ENCODE measurements at regions not wholly inside any gene's neighbourhood (a gene's known extent, or its start where the extent isn't known, plus 50 kb on each side); places are given as distances from the start of the nearest gene placed in this dataset.

DNA sequence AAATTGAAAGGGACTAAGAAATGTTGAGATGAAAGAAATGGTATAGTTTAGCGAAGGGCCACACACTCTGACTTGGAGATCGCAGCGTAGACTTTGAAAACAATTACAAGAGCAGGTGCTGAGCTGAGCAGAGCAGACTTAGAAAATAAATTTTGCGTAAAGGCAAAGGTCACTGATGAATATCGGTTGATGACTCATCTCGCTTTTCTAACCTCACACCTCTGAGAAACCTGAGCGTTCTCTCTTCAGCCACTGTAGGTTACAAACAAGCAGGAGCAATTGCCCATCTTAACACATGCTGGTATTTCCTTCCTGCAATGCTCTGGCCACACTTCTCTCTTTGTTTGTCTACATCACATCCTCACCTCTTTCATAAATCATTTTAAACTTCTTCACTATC lies 190.6 kb upstream of the C9orf72 start:
- no peak for DNase-seq (ENCODE audit: extremely low spot score)
- ChIA-PET CTCF (no interaction called here), POLR2A (no interaction called here)
- TF ChIP-seq, protein P1, sequence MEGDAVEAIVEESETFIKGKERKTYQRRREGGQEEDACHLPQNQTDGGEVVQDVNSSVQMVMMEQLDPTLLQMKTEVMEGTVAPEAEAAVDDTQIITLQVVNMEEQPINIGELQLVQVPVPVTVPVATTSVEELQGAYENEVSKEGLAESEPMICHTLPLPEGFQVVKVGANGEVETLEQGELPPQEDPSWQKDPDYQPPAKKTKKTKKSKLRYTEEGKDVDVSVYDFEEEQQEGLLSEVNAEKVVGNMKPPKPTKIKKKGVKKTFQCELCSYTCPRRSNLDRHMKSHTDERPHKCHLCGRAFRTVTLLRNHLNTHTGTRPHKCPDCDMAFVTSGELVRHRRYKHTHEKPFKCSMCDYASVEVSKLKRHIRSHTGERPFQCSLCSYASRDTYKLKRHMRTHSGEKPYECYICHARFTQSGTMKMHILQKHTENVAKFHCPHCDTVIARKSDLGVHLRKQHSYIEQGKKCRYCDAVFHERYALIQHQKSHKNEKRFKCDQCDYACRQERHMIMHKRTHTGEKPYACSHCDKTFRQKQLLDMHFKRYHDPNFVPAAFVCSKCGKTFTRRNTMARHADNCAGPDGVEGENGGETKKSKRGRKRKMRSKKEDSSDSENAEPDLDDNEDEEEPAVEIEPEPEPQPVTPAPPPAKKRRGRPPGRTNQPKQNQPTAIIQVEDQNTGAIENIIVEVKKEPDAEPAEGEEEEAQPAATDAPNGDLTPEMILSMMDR (IDR thresholded peaks at IDR 0.05; ENCODE audit: control extremely low read depth, extremely low read depth, low read depth, missing control alignments): no peak

DNA sequence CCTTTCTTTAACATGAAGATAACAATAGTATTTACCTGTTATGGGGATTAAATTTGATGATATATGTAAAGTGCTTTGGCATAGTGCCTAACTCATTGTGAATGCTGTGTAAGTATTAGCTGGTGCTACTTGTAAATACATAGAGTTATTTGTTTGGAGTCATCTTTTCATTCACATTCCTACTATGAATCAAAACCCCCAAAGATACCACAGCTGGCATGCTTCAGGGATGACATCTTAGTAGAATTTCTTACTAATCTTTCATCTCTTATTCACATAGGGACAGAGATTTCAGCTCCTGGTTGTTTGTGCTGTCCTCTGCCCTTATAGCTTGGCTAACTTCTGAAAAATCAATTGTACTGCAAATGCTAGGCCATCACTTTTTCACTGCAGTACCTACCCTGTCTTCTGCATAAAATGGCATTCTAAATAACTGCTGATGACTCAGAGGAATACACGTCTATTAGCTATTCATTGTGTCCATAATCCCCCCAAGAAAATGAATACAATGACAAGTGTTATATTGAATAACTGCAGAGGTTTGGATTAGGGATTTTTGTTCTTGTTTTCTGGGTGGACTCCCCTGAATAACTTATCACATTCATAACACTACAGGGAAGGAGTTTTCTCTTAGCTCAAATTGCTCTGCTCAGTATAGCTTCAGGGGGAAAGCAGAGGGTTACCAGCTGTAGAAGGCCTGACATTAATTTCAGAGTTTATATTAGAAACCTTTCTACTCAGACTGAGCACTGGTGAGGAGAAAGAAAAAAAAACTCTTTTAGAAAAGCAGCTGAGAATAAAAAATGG lies 192.2 kb upstream of the C9orf72 start:
- no peak for DNase-seq (ENCODE audit: extremely low spot score)
- CTCF ChIA-PET: no interaction called here
- POLR2A ChIA-PET: no interaction called here
- TF ChIP-seq, protein P1 (IDR thresholded peaks at IDR 0.05; ENCODE audit: control extremely low read depth, extremely low read depth, low read depth, missing control alignments): no peak

DNA sequence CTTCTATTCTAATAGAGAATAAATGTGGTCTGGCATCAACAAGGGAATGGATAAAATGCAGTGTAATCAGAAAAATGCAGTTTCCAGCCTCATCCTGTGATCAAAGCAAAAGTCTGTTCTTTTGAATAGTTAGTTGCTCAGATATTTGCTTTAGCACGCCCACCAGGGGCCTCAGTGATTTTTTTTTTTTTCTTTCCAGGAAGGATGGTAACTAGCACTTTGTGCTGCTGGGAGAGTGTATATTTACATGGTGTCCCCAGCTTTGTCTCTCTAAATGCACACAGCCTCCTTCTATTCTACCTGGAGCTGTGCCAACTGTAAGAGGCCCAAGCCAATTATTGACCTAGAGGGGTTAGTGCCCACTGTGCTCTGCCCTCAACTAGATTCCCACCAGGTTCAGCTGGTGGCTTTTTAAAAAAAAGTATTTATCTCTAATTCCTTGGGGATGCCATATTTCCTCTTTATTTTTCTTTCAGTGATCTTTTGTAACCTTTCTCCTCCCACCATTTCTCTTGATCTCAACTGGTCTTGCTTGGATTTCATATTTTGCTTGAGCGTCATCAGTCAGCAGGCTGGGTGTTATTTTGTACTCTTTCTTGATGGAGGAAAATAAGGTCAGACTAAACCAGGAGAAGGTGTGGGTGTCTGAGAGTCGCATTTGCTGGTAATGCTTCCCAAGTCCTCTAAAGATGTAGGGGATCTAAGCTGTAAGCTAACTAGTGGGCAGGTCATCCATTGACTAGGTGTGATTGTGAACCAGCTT lies 193.0 kb upstream of the C9orf72 start:
- CTCF ChIA-PET: no interaction called here
- DNase-seq (ENCODE audit: extremely low spot score): no peak
- POLR2A ChIA-PET: no interaction called here
- TF ChIP-seq, protein P1 (IDR thresholded peaks at IDR 0.05; ENCODE audit: control extremely low read depth, extremely low read depth, low read depth, missing control alignments): no peak

DNA sequence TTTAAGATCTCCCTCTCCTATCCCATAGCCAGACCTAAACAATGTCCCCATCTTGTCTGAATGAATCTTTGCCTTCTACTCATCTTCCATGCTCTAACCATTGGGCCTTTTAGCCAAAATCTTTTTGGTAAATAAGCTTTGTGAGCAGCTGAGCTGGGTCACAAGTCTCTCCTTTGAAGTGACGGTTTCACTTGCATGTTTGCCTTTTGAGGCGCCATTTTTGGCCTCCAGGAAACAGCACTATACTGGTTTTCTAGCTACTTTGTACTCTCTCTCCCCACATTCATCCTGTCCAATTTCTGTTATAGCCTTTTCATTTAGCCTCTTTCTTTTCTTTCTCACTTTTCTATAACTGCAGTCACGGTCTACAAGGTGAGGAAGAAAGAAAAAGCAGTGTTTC lies 195.5 kb upstream of the C9orf72 start:
- ChIA-PET CTCF (no interaction called here), POLR2A (no interaction called here)
- no peak for DNase-seq (ENCODE audit: extremely low spot score)
- TF ChIP-seq, protein P1 (IDR thresholded peaks at IDR 0.05; ENCODE audit: control extremely low read depth, extremely low read depth, low read depth, missing control alignments): no peak

DNA sequence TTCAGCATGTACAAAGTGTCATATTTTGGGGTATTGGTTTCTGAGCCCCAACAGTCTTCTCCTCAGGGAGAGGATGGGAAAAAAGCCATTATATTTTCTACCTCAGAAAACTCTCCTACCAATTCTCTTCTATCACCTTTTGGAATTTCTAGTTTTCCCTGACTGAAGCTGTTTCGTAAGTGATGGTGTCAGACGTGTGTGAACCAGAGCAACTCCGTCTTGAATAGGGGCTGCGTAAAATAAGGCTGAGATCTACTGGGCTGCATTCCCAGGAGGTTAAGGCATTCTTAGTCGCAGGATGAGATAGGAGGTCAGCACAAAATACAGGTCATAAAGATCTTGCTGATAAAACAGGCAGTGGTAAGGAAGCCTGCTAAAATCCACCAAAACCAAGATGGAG lies 197.3 kb upstream of the C9orf72 start:
- CTCF ChIA-PET: no interaction called here
- POLR2A ChIA-PET: no interaction called here

DNA sequence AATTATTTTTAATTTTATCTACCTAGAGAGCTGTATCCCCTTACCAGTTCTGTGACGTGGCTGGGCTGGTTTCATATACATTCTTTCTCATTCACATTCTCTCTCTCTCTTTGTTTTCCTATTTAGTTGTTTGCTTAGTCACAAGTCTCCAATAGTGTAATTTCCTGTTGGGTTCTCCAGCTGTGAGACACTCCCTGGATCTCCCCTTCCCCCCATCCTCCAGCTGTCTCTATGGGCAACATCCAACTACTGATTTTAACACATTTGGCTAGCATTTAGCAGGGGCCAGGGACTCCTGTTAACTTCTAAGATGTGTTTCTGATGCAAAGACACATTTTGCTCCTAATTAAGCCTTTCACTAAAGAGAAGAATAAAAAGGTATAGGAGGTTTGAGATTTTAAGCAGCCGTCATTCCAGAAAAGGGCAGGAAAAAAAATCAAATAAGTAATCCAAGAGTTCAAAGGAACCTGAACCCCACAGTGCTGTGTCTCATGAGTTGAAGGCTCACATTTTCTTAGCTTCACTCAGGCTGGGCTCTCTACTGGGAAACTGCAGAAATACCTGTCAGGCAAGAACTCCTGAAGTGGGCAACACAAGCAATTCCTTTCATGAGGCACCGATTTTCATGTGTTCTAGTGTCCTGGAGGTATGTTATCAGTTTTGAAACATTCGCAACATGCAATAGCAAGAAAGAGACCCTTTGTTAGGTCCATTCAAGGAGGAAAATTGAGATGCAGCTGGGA lies 198.7 kb upstream of the C9orf72 start:
- DNase-seq (ENCODE audit: extremely low spot score): no peak
- ChIA-PET CTCF (interaction anchor here (1.0 kb wide), 1 partner anchor 45 kb away, joined by 3 read pairs; no protein-coding TSS in a partner anchor), POLR2A (no interaction called here)
- TF ChIP-seq, protein P1 (IDR thresholded peaks at IDR 0.05; ENCODE audit: control extremely low read depth, extremely low read depth, low read depth, missing control alignments): no peak

More for the DNA sequence above, 197.3 kb upstream of the C9orf72 start:
- TF ChIP-seq, protein P1 (IDR thresholded peaks at IDR 0.05; ENCODE audit: control extremely low read depth, extremely low read depth, low read depth, missing control alignments): no peak
- no peak for DNase-seq (ENCODE audit: extremely low spot score)

Measured in GM10248 (cell line).